Stimulated activated CD4-positive, alpha-beta T cell treated with anti-CD3 and anti-CD28 coated beads, Interleukin-1b, Interleukin-23, amount 100 ng/mL, for 1 hour (primary cell): ENCODE measurements at regions not wholly inside any gene's neighbourhood (a gene's known extent, or its start where the extent isn't known, plus 50 kb on each side); places are given as distances from the start of the nearest gene placed in this dataset.
"Not testable (repeated sequence)": the region's sequence is repeated elsewhere in the genome, so short reads cannot be mapped to it uniquely, and the experiment has no call there.

Experiments
- DNase-seq, 2 donors: peaks; one replicate each; pipeline ENCODE4 v3.0.0-alpha.2; 2020; ENCODE audit warnings: low read depth in 2 of 2

DNA sequence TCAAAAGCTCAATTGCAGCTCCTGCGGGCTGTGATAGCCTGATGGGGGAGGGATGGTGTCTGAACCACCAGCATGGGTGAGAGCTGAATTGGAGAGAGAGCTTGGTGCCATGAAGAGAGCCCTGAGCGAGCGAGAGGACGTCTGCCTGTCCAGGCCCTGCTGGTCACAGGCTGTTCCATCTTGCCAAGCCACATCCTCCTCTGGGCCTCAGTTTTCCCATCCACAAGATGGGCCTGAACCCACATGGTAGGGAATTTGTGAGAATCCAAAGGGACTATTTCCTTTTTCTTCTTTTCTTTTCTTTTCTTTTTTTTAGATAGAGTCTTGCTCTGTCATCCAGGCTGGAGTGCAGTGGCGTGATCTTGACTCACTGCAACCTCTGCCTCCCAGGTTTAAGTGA lies 276.4 kb downstream of the VRK1 start:
- DNase-seq = no peak

GRCh38 chr14:97074456-97074855 lies 277.3 kb downstream of the VRK1 start:
- no peak for DNase-seq

- DNase-seq = no peak
Measured at GRCh38 chr14:97074856-97075255, 277.7 kb downstream of the VRK1 start.

DNA sequence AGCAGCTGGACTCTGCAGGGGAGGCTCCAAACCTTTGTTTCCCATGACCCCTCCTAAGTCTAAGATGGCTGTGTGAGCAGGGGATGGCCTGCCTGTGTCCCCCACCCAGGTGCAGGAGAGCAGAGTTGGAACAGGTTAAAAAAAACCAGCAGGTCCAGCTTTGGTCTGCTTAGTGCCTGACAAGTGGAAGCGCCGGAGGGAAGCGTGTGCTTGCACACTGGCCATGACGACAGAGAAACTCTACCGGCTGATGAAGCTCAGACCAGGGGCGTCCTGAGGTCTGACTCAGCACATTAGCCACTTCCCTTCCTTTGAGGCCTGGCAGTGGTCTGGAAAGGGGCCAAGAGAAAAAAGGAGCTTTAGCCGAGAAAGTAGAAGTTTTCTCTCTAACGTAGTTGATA lies 280.1 kb downstream of the VRK1 start:
- DNase-seq = no peak

DNA sequence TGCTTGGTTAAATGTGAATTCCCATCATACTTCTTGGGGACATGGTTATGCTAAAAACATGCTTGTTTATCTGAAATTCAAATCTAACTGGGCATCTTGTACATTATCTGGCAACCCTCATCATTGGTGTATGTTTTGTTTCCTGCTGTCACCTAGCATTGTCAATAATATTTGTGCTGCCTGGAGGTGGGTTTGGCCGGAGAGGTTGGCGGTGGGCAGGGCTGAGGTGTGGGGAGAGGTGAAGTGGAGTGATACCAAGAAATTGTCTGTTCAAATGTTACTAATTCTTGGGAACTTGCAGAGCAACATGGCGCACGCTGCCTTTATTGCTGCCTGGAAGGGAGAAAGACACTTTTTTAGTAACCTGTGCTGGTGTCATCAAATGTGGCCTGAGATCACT lies 280.5 kb downstream of the VRK1 start:
- no peak for DNase-seq

GRCh38 chr14:97080991-97081390 lies 283.8 kb downstream of the VRK1 start:
- DNase-seq = no peak

- no peak for DNase-seq
Measured at GRCh38 chr14:97095269-97095668, 298.1 kb downstream of the VRK1 start.

GRCh38 chr14:97097296-97097695 lies 300.1 kb downstream of the VRK1 start:
- DNase-seq = no peak

GRCh38 chr14:97100306-97100705 lies 303.1 kb downstream of the VRK1 start:
- DNase-seq = no peak

DNA sequence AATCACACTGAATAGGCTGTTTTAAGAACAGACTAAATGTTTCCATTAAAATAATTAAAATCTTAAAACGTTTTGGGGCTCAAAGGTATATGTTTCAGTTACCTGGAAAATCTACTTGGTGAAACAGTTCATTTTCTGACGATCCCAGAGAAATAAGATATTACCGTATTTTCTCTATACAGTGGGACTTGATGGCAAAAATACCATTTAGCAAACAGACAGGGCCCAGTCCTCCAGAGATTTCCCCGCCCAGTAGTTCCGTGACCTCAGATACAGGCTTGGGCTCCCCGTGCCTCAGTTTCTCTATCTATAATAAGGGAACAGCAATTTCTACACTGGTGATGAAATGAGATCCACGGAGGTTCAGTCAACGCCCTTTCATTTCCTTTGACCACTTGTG lies 304.4 kb downstream of the VRK1 start:
- DNase-seq = no peak

DNA sequence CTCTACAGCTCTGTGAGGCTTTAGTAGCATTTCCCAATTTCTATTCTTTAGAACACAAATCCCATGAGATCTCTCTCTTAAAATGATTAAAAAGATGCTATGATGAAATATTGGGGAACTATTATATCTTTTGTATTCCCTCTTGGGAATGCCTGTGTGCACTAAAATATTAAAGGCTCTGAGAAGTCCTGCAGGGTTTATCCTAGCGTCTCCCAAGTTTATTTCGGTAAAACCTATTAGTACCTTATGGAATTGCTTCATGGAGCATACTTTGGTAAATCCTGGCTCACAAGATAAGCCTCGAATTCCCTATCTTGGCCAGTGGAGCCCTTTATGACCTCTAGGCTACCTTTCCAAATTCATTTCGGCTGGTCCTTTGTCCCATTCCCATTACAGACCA lies 306.8 kb downstream of the VRK1 start:
- DNase-seq = no peak

DNA sequence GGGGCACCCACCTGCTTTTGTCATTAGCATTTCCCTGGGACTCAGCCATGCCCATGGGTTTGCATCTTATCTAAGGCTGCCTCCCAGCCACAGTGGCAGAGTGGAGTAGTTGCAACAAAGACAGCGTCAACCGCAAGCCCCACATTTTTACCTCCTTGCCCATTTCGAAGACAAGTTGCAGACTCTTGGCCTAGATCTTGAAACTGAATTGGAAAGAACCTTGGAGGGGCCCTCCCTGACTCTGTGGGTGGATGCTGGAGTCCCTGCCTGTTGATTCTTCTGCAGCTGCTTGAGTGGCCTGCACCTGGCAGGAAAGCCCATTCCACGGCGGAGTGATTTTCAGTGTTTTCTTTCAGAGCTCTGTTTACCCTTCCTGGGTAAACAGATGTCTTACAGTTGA lies 309.0 kb downstream of the VRK1 start:
- DNase-seq = no peak

DNA sequence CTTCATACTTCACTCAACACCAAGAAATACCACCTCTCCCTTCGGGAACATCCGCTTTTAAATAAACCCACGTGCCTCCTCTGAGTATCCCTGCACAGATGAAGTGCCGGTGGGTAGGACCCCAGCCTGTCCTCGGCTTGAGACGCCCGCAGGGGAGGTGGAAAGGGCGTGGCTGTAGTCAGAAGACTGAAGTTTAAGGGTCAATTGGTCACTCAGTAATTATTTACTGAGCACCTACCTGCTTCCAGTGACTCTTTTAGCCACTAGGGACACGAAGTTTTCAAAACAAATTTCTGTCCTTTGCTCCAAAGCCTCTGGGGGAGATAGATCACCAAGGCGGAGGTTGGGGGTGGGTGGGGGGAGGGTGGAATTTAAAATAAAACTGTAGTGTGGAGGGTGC lies 309.4 kb downstream of the VRK1 start:
- DNase-seq = no peak

GRCh38 chr14:97107080-97107479 lies 309.9 kb downstream of the VRK1 start:
- no peak for DNase-seq

DNA sequence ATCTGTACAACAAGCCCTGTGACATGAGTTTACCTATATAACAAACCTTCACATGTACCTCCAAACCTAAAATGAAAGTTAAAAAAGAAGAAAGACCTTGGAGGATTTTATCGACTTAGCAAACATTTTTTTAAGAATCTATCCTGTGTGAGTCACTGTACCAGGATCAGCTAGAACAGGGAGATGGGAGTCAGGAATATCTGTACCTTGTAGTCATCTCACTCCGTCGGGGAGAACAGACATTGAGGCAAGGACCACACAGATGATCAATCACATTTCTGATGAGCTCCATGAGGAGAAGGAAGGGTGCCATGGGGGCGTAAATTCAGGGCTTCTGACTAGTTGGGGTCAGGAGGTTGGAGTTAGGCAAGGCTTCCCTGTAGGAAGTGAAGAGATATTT lies 310.6 kb downstream of the VRK1 start:
- no peak for DNase-seq

DNA sequence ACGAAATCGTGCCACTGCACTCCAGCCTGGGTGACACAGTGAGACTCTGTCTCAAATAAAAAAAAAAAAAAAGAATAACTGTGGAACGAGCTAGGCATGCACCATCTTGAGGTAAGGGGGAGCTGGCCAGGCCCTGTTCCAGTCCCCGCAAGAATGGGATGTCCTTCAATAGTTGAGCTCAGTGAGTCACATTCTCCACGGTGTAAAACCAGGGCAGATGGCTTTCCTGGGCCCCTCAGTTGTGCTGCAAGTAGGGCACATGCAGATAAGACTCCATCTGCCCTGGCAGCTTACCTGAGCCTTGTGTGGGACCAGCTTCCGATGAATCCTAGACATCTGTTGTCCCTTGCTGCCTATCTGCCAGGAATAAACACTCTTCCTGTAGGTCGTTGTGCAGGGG lies 312.1 kb downstream of the VRK1 start:
- no peak for DNase-seq

- DNase-seq = no peak
Measured at GRCh38 chr14:97113339-97113738, 316.2 kb downstream of the VRK1 start.

- DNase-seq = no peak
Measured at GRCh38 chr14:97116546-97116945, 319.4 kb downstream of the VRK1 start.

GRCh38 chr14:97117693-97118092 lies 320.5 kb downstream of the VRK1 start:
- DNase-seq = no peak

DNA sequence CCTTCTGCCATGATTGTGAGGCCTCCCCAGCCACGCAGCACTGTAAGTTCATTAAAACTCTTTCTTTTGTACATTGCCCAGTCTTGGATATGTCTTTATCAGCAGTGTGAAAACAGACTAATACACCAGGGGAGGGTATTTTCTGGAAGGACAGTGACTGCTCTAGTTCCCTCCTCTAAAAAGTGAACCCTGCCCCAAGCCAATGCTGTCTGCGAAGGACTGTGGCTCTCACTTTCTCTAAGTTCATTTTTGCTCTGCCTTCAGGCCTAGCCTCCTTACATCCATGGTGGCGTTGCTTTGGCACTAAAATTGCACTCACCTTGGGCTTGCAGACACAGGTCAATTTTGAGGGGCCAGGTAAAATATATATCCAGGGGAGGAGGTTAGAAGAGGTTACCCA lies 323.0 kb downstream of the VRK1 start:
- peak in 1 of 2 donors; percentile 2 for DNase-seq

DNA sequence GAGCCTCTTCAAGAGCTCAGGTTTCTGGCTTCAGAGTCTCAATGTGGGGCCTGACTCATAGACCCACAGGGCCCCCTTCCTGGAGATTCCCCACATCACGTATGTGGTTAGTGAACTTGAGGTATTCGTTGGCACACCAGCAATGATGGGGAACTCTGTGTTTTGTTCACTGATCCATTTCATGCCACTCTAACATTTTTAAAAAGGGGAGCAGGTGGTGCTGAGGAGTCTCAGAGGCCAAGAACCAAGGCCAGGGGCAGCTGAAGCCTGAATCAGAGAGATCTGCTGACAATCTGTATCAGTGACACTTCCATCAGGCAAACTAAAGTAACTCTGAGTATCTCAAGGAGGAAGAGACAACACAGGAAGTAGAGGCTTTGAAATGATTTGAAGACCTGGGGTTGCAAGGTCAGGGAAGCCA lies 323.4 kb downstream of the VRK1 start:
- DNase-seq = peak; percentile 17 to 29

DNA sequence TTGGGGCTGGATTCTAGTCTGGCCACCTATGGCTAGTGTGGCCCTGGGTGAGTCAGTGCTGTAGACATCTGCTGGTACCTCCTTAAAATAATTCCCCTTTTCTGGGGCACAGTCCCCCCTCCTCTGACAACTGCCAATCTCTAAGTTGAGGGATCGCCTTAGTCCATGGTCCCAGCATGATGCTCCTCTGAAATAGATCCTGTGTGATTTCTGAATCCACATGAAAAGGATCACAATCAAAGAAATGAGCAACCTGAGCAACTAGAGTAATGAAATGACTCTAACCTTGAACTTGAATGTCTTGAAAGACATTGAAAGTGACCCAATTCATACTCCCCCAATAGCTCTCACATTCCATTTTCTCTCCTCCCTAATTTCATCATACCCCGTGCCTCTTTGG lies 332.5 kb downstream of the VRK1 start:
- DNase-seq = no peak

- not testable (repeated sequence) for DNase-seq
Measured at GRCh38 chr14:97135847-97136246, 338.7 kb downstream of the VRK1 start.

GRCh38 chr14:97137705-97138104 lies 340.5 kb downstream of the VRK1 start:
- DNase-seq = no peak

DNA sequence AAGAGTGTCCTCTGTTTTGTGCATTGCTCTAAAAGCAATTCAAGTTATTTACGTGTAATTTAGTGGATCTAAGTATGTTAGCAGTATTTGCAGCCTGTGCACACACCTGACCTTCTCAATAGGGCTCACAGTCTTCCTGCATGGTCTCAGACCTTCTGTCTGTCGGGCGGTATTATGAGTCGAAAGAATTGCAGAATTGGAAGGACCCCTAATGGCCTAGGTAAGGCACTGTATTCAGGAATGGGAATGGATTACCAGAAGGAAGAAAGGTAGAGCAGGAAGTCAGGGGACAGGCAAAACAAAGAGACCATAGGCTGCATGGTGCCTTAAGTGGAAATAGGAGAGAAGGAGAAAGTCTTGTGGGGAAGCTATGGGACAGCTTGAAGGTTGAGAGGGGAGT lies 341.6 kb downstream of the VRK1 start:
- DNase-seq = no peak
